ENCODE measurements at regions not wholly inside any gene's neighbourhood (a gene's known extent, or its start where the extent isn't known, plus 50 kb on each side); places are given as distances from the start of the nearest gene placed in this dataset.
A peak's percentile ranks its signal among the peaks of the same experiment; 100 is the strongest.

GRCh38 chr7:81573128-81573527 is 196.7 kb downstream of the HGF start:
- Histone ChIP-seq H3K9me3 (no peaks in the 10 kb centered on the region), H3K27ac (no peak overlapping the region), H3K27me3 (no peaks in the 10 kb centered on the region), H3K4me1 (no peaks in the 10 kb centered on the region), H3K36me3 (no peaks in the 10 kb centered on the region), H3K4me3 (no peak overlapping the region)
- no peak for DNase-seq
- intact Hi-C loops (cut with DNase I), result no loop called here
- ATAC-seq, result no peak
- TF ChIP-seq CTCF (IDR thresholded peaks at IDR 0.05), result no peak

- H3K4me1 ChIP-seq, result no peaks in the 10 kb centered on the region
- intact Hi-C loops (cut with DNase I), result no loop called here
- no peaks in the 10 kb centered on the region for H3K36me3 ChIP-seq
- ATAC-seq, result no peak
- TF ChIP-seq CTCF (IDR thresholded peaks at IDR 0.05), result no peak
- no peaks in the 10 kb centered on the region for H3K9me3 ChIP-seq
- no peak overlapping the region for H3K27ac ChIP-seq
- no peak overlapping the region for H3K4me3 ChIP-seq
- no peaks in the 10 kb centered on the region for H3K27me3 ChIP-seq
- DNase-seq, result no peak
These were observed 207.3 kb downstream of the HGF start for GRCh38 chr7:81562581-81562980.

- TF ChIP-seq CTCF (IDR thresholded peaks at IDR 0.05), result no peak
- H3K36me3 ChIP-seq, result no peaks in the 10 kb centered on the region
- intact Hi-C loops (cut with DNase I), result no loop called here
- no peak overlapping the region for H3K4me3 ChIP-seq
- H3K9me3 ChIP-seq, result no peaks in the 10 kb centered on the region
- DNase-seq (no peak), ATAC-seq (no peak)
- no peaks in the 10 kb centered on the region for H3K27me3 ChIP-seq
- H3K4me1 ChIP-seq, result no peaks in the 10 kb centered on the region
- no peak overlapping the region for H3K27ac ChIP-seq
These were observed 209.1 kb downstream of the HGF start for GRCh38 chr7:81560708-81561107.

- Histone ChIP-seq H3K36me3 (no peaks in the 10 kb centered on the region), H3K4me1 (no peaks in the 10 kb centered on the region), H3K27ac (no peak overlapping the region), H3K9me3 (peaks cover 0 to 8% of the 10 kb centered on the region in 2 donors), H3K27me3 (no peaks in the 10 kb centered on the region), H3K4me3 (no peak overlapping the region)
- no peak for TF ChIP-seq CTCF (IDR thresholded peaks at IDR 0.05)
- ATAC-seq (no peak), DNase-seq (peak in 1 of 4 donors; percentile 53)
- intact Hi-C loops (cut with DNase I), result no loop called here
These were observed 220.3 kb downstream of the HGF start for GRCh38 chr7:81549484-81550016.

- no peaks in the 10 kb centered on the region for H3K27me3 ChIP-seq
- H3K4me3 ChIP-seq, result no peak overlapping the region
- H3K4me1 ChIP-seq, result no peaks in the 10 kb centered on the region
- DNase-seq (no peak), ATAC-seq (no peak)
- H3K36me3 ChIP-seq, result no peaks in the 10 kb centered on the region
- no peaks in the 10 kb centered on the region for H3K9me3 ChIP-seq
- no peak for TF ChIP-seq CTCF (IDR thresholded peaks at IDR 0.05)
- intact Hi-C loops (cut with DNase I), result no loop called here
- no peak overlapping the region for H3K27ac ChIP-seq
These were observed 234.9 kb downstream of the HGF start for GRCh38 chr7:81534996-81535395.

All from left lung (tissue), 4 donors.